ENCODE measurements at regions not wholly inside any gene's neighbourhood (a gene's known extent, or its start where the extent isn't known, plus 50 kb on each side); places are given as distances from the start of the nearest gene placed in this dataset.

GRCh38 chr3:168645180-168645579 lies 549.5 kb upstream of the GOLIM4 start:
- Mint-ChIP-seq H3K4me1 (ENCODE audit: low read depth) (no peaks in the 10 kb centered on the region), H3K27me3 (ENCODE audit: low read depth) (no peaks in the 10 kb centered on the region), H3K27ac (ENCODE audit: unreplicated experiment) (no peak overlapping the region), H3K9me3 (ENCODE audit: low read depth) (no peaks in the 10 kb centered on the region), H3K36me3 (ENCODE audit: low read depth) (no peaks in the 10 kb centered on the region), H3K4me3 (ENCODE audit: unreplicated experiment) (no peak overlapping the region)
- no peak for DNase-seq (ENCODE audit: low spot score)
- TF ChIP-seq CTCF (IDR thresholded peaks at IDR 0.05): no peak

GRCh38 chr3:168628549-168628948 lies 532.8 kb upstream of the GOLIM4 start:
- DNase-seq (ENCODE audit: low spot score): no peak
- Mint-ChIP-seq H3K27ac (ENCODE audit: unreplicated experiment) (no peak overlapping the region), H3K36me3 (ENCODE audit: low read depth) (no peaks in the 10 kb centered on the region), H3K27me3 (ENCODE audit: low read depth) (no peaks in the 10 kb centered on the region), H3K9me3 (ENCODE audit: low read depth) (no peaks in the 10 kb centered on the region), H3K4me3 (ENCODE audit: unreplicated experiment) (no peak overlapping the region), H3K4me1 (ENCODE audit: low read depth) (no peaks in the 10 kb centered on the region)
- no peak for TF ChIP-seq CTCF (IDR thresholded peaks at IDR 0.05)

GRCh38 chr3:168625477-168625876 lies 529.8 kb upstream of the GOLIM4 start:
- Mint-ChIP-seq H3K27ac (ENCODE audit: unreplicated experiment) (no peak overlapping the region), H3K9me3 (ENCODE audit: low read depth) (no peaks in the 10 kb centered on the region), H3K27me3 (ENCODE audit: low read depth) (no peaks in the 10 kb centered on the region), H3K36me3 (ENCODE audit: low read depth) (no peaks in the 10 kb centered on the region), H3K4me3 (ENCODE audit: unreplicated experiment) (no peak overlapping the region), H3K4me1 (ENCODE audit: low read depth) (no peaks in the 10 kb centered on the region)
- DNase-seq (ENCODE audit: low spot score): no peak
- no peak for TF ChIP-seq CTCF (IDR thresholded peaks at IDR 0.05)

- no peaks in the 10 kb centered on the region for H3K27me3 Mint-ChIP-seq (ENCODE audit: low read depth)
- no peak overlapping the region for H3K4me3 Mint-ChIP-seq (ENCODE audit: unreplicated experiment)
- no peak overlapping the region for H3K27ac Mint-ChIP-seq (ENCODE audit: unreplicated experiment)
- TF ChIP-seq CTCF (IDR thresholded peaks at IDR 0.05): no peak
- H3K9me3 Mint-ChIP-seq (ENCODE audit: low read depth): no peaks in the 10 kb centered on the region
- no peaks in the 10 kb centered on the region for H3K36me3 Mint-ChIP-seq (ENCODE audit: low read depth)
- DNase-seq (ENCODE audit: low spot score): no peak
- H3K4me1 Mint-ChIP-seq (ENCODE audit: low read depth): no peaks in the 10 kb centered on the region
Observed at GRCh38 chr3:168624892-168625448, 529.2 kb upstream of the GOLIM4 start.

- DNase-seq (ENCODE audit: low spot score): no peak
- Mint-ChIP-seq H3K9me3 (ENCODE audit: low read depth) (no peaks in the 10 kb centered on the region), H3K27ac (ENCODE audit: unreplicated experiment) (no peak overlapping the region), H3K36me3 (ENCODE audit: low read depth) (no peaks in the 10 kb centered on the region), H3K4me1 (ENCODE audit: low read depth) (peaks cover 2% of the 10 kb centered on the region), H3K4me3 (ENCODE audit: unreplicated experiment) (no peak overlapping the region), H3K27me3 (ENCODE audit: low read depth) (no peaks in the 10 kb centered on the region)
- no peak for TF ChIP-seq CTCF (IDR thresholded peaks at IDR 0.05)
Observed at GRCh38 chr3:168624195-168624594, 528.5 kb upstream of the GOLIM4 start.
